GM12878 (cell line): ENCODE measurements at regions not wholly inside any gene's neighbourhood (a gene's known extent, or its start where the extent isn't known, plus 50 kb on each side); places are given as distances from the start of the nearest gene placed in this dataset.

Source experiments
- ATAC-seq: fragments of 200-7000 bp; cut with Tn5 transposase; 3 replicates; pipeline ENCODE4 v1.9.1; 2020; ENCODE audit warnings: mild to moderate bottlenecking, moderate library complexity
- BruUV-seq: library from RNA; stranded (reverse); fragments of 400-500 nt; replicated peaks from 2 replicates; lab custom pipeline; 2021; lab: Mats Ljungman, UMichigan
- CTCF ChIA-PET: fragments of 300-600 bp; sonication (Branson Sonifier 250); formaldehyde crosslinking; extraction: SDS; loops from one replicate; lab custom pipeline; 2021; ENCODE audit warnings: inconsistent platforms; lab: Yijun Ruan, JAX
- POLR2A ChIA-PET: fragments of 350-600 bp; formaldehyde crosslinking; extraction: SDS; loops from one replicate; lab custom pipeline; 2021; ENCODE audit warnings: inconsistent platforms; lab: Charles Lee
- RAD21 ChIA-PET: fragments of 300-600 bp; sonication (Branson Sonifier 250); formaldehyde crosslinking; loops from one replicate; lab custom pipeline; 2023; ENCODE audit warnings: antibody characterized with exemption; ENCODE audit not compliant: unreplicated experiment; lab: Charles Lee
- SMC1A ChIA-PET: fragments of 300-600 bp; sonication (Branson Sonifier 250); formaldehyde crosslinking; loops from one replicate; lab custom pipeline; 2023; ENCODE audit not compliant: unreplicated experiment, uncharacterized antibody; lab: Charles Lee
- DNase-seq: peaks from one replicate; pipeline ENCODE4 v3.0.0-alpha.2; 2011; ENCODE audit warnings: low read depth, low spot score
- FAIRE-seq: peaks from 3 replicates; lab custom pipeline; 2011; peaks lifted over from hg19 to GRCh38; lab: Jason Lieb, UNC
- H2AFZ ChIP-seq: 2 replicates; pipeline ENCODE4 v1.6.0; 2011; ENCODE audit warnings: low read depth, low read length, control low read depth; ENCODE audit not compliant: control insufficient read depth
- H3K27ac ChIP-seq: 2 replicates; pipeline ENCODE4 v1.5.1; 2011; ENCODE audit warnings: control low read depth; ENCODE audit not compliant: control insufficient read depth, insufficient read depth
- H3K27me3 ChIP-seq, 2 experiments: replicated peaks in 1 of 2; 2 replicates each; pipeline versions ENCODE4 v1.6.0 to v1.6.1; 2011; ENCODE audit warnings: low read length in 1 of 2; ENCODE audit not compliant: control insufficient read depth in 2 of 2, insufficient read depth in 2 of 2
- H3K36me3 ChIP-seq, 2 experiments: 2 replicates each; pipeline ENCODE4 v1.5.1; 2011; ENCODE audit warnings: low read length in 1 of 2; ENCODE audit not compliant: control insufficient read depth in 2 of 2, insufficient read depth in 2 of 2
- H3K4me1 ChIP-seq: 2 replicates; pipeline ENCODE4 v1.6.1; 2011; ENCODE audit warnings: mild to moderate bottlenecking, low read length, moderate library complexity, mixed read lengths; ENCODE audit not compliant: control insufficient read depth, insufficient read depth
- H3K4me2 ChIP-seq: 2 replicates; pipeline ENCODE4 v1.6.0; 2011; ENCODE audit warnings: control low read depth; ENCODE audit not compliant: control insufficient read depth, insufficient read depth
- H3K4me3 ChIP-seq: fragments of 200-600 bp; sonication (generic); 2 replicates; pipeline ENCODE4 v1.5.1; 2016
- H3K79me2 ChIP-seq: 2 replicates; pipeline ENCODE4 v1.6.0; 2011; ENCODE audit warnings: low read length; ENCODE audit not compliant: control insufficient read depth, insufficient read depth
- H3K9ac ChIP-seq: 2 replicates; pipeline ENCODE4 v1.8.0; 2011; ENCODE audit warnings: low read length, control low read depth, mixed read lengths; ENCODE audit not compliant: control insufficient read depth, insufficient read depth
- H3K9me3 ChIP-seq: replicated peaks from 3 replicates; pipeline ENCODE4 v1.5.1; 2011; ENCODE audit warnings: mild to moderate bottlenecking, low read length; ENCODE audit not compliant: control insufficient read depth, insufficient read depth
- H4K20me1 ChIP-seq: 2 replicates; pipeline ENCODE4 v1.6.0; 2011; ENCODE audit not compliant: control insufficient read depth, insufficient read depth
- ETV6 ChIP-seq, 2 experiments: fragments of 450-650 bp in 1 of 2; IDR thresholded peaks in 1 of 2; conservative IDR thresholded peaks in 1 of 2; 2 replicates each; pipeline ENCODE4 v1.6.1; 2014; ENCODE audit warnings: antibody characterized with exemption in 1 of 2, borderline replicate concordance in 1 of 2, low read depth in 1 of 2, mild to moderate bottlenecking in 1 of 2, moderate library complexity in 1 of 2
- IKZF1 ChIP-seq: fragments of 450-650 bp; conservative IDR thresholded peaks from 2 replicates; pipeline ENCODE4 v1.6.1; 2017; ENCODE audit warnings: antibody characterized with exemption, mild to moderate bottlenecking
- SKIL ChIP-seq: fragments of 450-650 bp; IDR thresholded peaks from 2 replicates; pipeline ENCODE4 v1.6.1; 2017; ENCODE audit warnings: mild to moderate bottlenecking, low read depth, inconsistent platforms; ENCODE audit not compliant: poor library complexity, severe bottlenecking
- SPI1 ChIP-seq: IDR thresholded peaks from 2 replicates; pipeline ENCODE4 v1.6.1; 2011; ENCODE audit warnings: low read depth, mild to moderate bottlenecking, low read length, moderate library complexity, borderline replicate concordance; ENCODE audit not compliant: insufficient read depth
- YY1 ChIP-seq: IDR thresholded peaks from 2 replicates; pipeline ENCODE4 v1.6.1; 2011; ENCODE audit warnings: low read depth, mild to moderate bottlenecking, low read length
- WGBS: methylation state at CpG from one replicate; pipeline ENCODE4 v1.1.6; 2016; ENCODE audit warnings: low lambda C conversion rate; ENCODE audit not compliant: insufficient replicate concordance, insufficient coverage; ENCODE audit errors: missing lambda C conversion rate; 5-methylcytosine and 5-hydroxymethylcytosine counted together
- in situ Hi-C: fragments of 300-500 bp; cut with MboI; formaldehyde crosslinking; loops from 9 replicates; pipeline ENCODE4 v1.14.3; 2018; ENCODE audit warnings: mixed read lengths
- intact Hi-C: fragments of 100-400 bp; cut with micrococcal nuclease; formaldehyde crosslinking; loops from one replicate; pipeline ENCODE4 v1.14.2; 2022; ENCODE audit not compliant: unreplicated experiment
- TF ChIP-seq, protein P1 (sequence below): fragments of 450-650 bp; IDR thresholded peaks from 2 replicates; pipeline ENCODE4 v1.6.1; 2017; ENCODE audit warnings: antibody characterized with exemption, mild to moderate bottlenecking, moderate library complexity

GRCh38 chr21:35885942-35886541 is 174.3 kb downstream of the SETD4 start (continued):
- TF ChIP-seq, protein P1, sequence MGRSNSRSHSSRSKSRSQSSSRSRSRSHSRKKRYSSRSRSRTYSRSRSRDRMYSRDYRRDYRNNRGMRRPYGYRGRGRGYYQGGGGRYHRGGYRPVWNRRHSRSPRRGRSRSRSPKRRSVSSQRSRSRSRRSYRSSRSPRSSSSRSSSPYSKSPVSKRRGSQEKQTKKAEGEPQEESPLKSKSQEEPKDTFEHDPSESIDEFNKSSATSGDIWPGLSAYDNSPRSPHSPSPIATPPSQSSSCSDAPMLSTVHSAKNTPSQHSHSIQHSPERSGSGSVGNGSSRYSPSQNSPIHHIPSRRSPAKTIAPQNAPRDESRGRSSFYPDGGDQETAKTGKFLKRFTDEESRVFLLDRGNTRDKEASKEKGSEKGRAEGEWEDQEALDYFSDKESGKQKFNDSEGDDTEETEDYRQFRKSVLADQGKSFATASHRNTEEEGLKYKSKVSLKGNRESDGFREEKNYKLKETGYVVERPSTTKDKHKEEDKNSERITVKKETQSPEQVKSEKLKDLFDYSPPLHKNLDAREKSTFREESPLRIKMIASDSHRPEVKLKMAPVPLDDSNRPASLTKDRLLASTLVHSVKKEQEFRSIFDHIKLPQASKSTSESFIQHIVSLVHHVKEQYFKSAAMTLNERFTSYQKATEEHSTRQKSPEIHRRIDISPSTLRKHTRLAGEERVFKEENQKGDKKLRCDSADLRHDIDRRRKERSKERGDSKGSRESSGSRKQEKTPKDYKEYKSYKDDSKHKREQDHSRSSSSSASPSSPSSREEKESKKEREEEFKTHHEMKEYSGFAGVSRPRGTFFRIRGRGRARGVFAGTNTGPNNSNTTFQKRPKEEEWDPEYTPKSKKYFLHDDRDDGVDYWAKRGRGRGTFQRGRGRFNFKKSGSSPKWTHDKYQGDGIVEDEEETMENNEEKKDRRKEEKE, result no peak
- TF ChIP-seq IKZF1 (no peak), SPI1 (no peak)

DNA sequence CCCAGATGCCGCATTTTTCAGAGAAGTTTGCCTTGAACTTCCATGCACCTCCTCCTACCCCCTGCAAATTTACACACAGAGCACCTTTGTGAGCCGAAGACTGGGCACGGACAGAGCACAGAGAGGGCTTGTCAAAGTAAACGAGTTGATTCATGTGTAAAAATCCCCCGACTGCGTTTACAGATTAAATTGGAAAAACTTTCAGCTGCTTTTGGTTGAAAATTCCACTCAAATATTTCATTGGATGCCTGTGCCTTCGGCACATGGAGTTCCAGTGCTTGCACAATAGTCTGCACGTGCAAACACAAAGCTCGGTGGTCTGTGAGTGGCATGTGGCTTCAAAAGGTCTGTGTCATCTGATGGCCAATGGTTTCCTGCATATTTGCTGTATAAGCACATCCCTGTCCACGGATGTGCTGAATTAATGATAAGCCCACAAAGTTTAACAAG is 177.5 kb downstream of the SETD4 start:
- no peak overlapping the region for H2AFZ ChIP-seq
- CTCF ChIA-PET, result no interaction called here
- in situ Hi-C loops (no loop called here), intact Hi-C loops (no loop called here)
- H4K20me1 ChIP-seq, result no peaks in the 10 kb centered on the region
- no peak overlapping the region for H3K27ac ChIP-seq
- DNase-seq (no peak), ATAC-seq (no peak), FAIRE-seq (no peak)
- H3K4me3 ChIP-seq, result no peak overlapping the region
- POLR2A ChIA-PET, result no interaction called here
- TF ChIP-seq SKIL (no peak), ETV6 (conservative IDR thresholded peaks at IDR 0.05 in 1 of 2, IDR thresholded peaks at IDR 0.05 in 1 of 2; ENCODE audit: borderline replicate concordance in 1 of 2, low read depth in 1 of 2) (no peak), YY1 (no peak)
- H3K79me2 ChIP-seq, result no peaks in the 10 kb centered on the region
- no peak overlapping the region for H3K9ac ChIP-seq
- H3K27me3 ChIP-seq, result no peaks in the 10 kb centered on the region
- BruUV-seq, result no TSS peak
- WGBS, result 4% methylated on average over 10 of the region's 10 CpGs
- RAD21 ChIA-PET, result no interaction called here
- H3K4me2 ChIP-seq, result no peak overlapping the region
- no peaks in the 10 kb centered on the region for H3K9me3 ChIP-seq
- SMC1A ChIA-PET, result interaction anchor here (1.3 kb wide), 1 partner anchor 10 kb away, joined by 3 read pairs; no protein-coding TSS in a partner anchor
- H3K4me1 ChIP-seq, result no peaks in the 10 kb centered on the region
- no peaks in the 10 kb centered on the region for H3K36me3 ChIP-seq
